B cell (primary cell): ENCODE measurements at regions not wholly inside any gene's neighbourhood (a gene's known extent, or its start where the extent isn't known, plus 50 kb on each side); places are given as distances from the start of the nearest gene placed in this dataset.

Source experiments
- ATAC-seq: fragments of 200-7000 bp; cut with Tn5 transposase; one replicate; pipeline ENCODE4 v1.10.0; 2021; ENCODE audit warnings: low read depth, mild to moderate bottlenecking, moderate number of reproducible peaks, moderate library complexity
- CTCF ChIA-PET: fragments of 350-600 bp; sonication (Branson Sonifier 250); formaldehyde crosslinking; loops from one replicate; lab custom pipeline; 2021; ENCODE audit warnings: antibody characterized with exemption, inconsistent platforms; lab: Charles Lee
- POLR2A ChIA-PET: fragments of 350-600 bp; sonication (Branson Sonifier 250); formaldehyde crosslinking; loops from one replicate; lab custom pipeline; 2021; ENCODE audit warnings: antibody characterized with exemption; lab: Charles Lee
- DNase-seq: peaks from one replicate; pipeline ENCODE4 v3.0.0; 2013
- H2AFZ ChIP-seq: 2 replicates; pipeline ENCODE4 v1.6.1; 2012; ENCODE audit warnings: mild to moderate bottlenecking, low read depth, low read length; ENCODE audit not compliant: insufficient read depth, poor library complexity, severe bottlenecking
- H3K27ac ChIP-seq, 2 donors: 1 replicate in 1 of 2; 2 replicates in 1 of 2; pipeline ENCODE4 v1.5.1; 2012 to 2013; ENCODE audit warnings: low read length in 2 of 2, mild to moderate bottlenecking in 2 of 2, moderate library complexity in 1 of 2
- H3K27me3 ChIP-seq, 4 experiments: fragments of 200-600 bp in 1 of 4; sonication (generic) in 1 of 4; replicated peaks in 1 of 4; 1 replicate in 2 of 4; 2 replicates in 2 of 4; pipeline versions ENCODE4 v1.6.1 to v1.7.0; 2013 to 2016; ENCODE audit warnings: low read length in 3 of 4, mild to moderate bottlenecking in 2 of 4, mixed read lengths in 1 of 4, moderate library complexity in 1 of 4; ENCODE audit not compliant: insufficient read depth in 4 of 4, control insufficient read depth in 3 of 4; ENCODE audit errors: control extremely low read depth in 1 of 4
- H3K36me3 ChIP-seq, 2 experiments: replicated peaks in 1 of 2; 1 replicate in 1 of 2; 2 replicates in 1 of 2; pipeline versions ENCODE4 v1.6.1 to v1.7.1; 2013; ENCODE audit warnings: low read length in 1 of 2; ENCODE audit not compliant: insufficient read depth in 2 of 2, control insufficient read depth in 1 of 2; ENCODE audit errors: control extremely low read depth in 1 of 2, extremely low read depth in 1 of 2
- H3K4me1 ChIP-seq, 2 donors: fragments of 200-600 bp in 1 of 2; sonication (generic) in 1 of 2; 1 replicate in 1 of 2; 2 replicates in 1 of 2; pipeline versions ENCODE4 v1.5.1 to v1.6.1; 2013 to 2017; ENCODE audit warnings: low read length in 2 of 2; ENCODE audit not compliant: control insufficient read depth in 2 of 2, insufficient read depth in 2 of 2
- H3K4me2 ChIP-seq: replicated peaks from 2 replicates; pipeline ENCODE3; 2012; ENCODE audit warnings: mild to moderate bottlenecking, low read depth, low read length; ENCODE audit not compliant: poor library complexity, severe bottlenecking
- H3K4me3 ChIP-seq, 5 experiments: fragments of 200-600 bp in 1 of 5; sonication (generic) in 1 of 5; 1 replicate in 3 of 5; 2 replicates in 2 of 5; pipeline versions ENCODE4 v1.5.1 to v1.7.0; 2011 to 2016; ENCODE audit warnings: low read length in 4 of 5, mild to moderate bottlenecking in 4 of 5, low read depth in 2 of 5, control low read depth in 1 of 5, moderate library complexity in 1 of 5; ENCODE audit not compliant: insufficient read depth in 1 of 5; ENCODE audit errors: control extremely low read depth in 1 of 5, extremely low read depth in 1 of 5
- H3K79me2 ChIP-seq: fragments of 200-600 bp; sonication (generic); one replicate; pipeline ENCODE4 v1.6.0; 2016; ENCODE audit warnings: low read length; ENCODE audit not compliant: control insufficient read depth, insufficient read depth
- H3K9ac ChIP-seq: fragments of 200-600 bp; sonication (generic); 2 replicates; pipeline ENCODE4 v1.6.1; 2017; ENCODE audit warnings: mild to moderate bottlenecking, low read length, moderate library complexity
- H3K9me3 ChIP-seq, 3 donors: one replicate each; pipeline versions ENCODE4 v1.6.1 to v1.7.1; 2013; ENCODE audit warnings: low read length in 2 of 3; ENCODE audit not compliant: control insufficient read depth in 2 of 3, insufficient read depth in 1 of 3; ENCODE audit errors: control extremely low read depth in 1 of 3
- H4K20me1 ChIP-seq: 2 replicates; pipeline ENCODE4 v1.6.0; 2012; ENCODE audit warnings: mild to moderate bottlenecking, low read length; ENCODE audit not compliant: insufficient read depth, control insufficient read depth, poor library complexity, severe bottlenecking
- H3K27ac Mint-ChIP-seq: one replicate; pipeline ENCODE4 v1.8.0; 2021; ENCODE audit warnings: mixed read lengths
- H3K27me3 Mint-ChIP-seq: one replicate; pipeline ENCODE4 v1.8.0; 2021; ENCODE audit warnings: mixed read lengths
- H3K4me1 Mint-ChIP-seq: one replicate; pipeline ENCODE4 v1.8.0; 2021; ENCODE audit warnings: mixed read lengths
- H3K4me3 Mint-ChIP-seq: one replicate; pipeline ENCODE4 v1.8.0; 2021; ENCODE audit warnings: mixed read lengths
- H3K9me3 Mint-ChIP-seq: one replicate; pipeline ENCODE4 v1.8.0; 2022; ENCODE audit warnings: mixed read lengths; ENCODE audit not compliant: insufficient read depth
- CTCF ChIP-seq: fragments of 200-600 bp; IDR thresholded peaks from one replicate; pipeline ENCODE4 v1.8.0; 2022; ENCODE audit warnings: antibody characterized with exemption, mild to moderate bottlenecking
- EZH2 ChIP-seq: IDR thresholded peaks from 2 replicates; pipeline ENCODE4 v1.6.1; 2012; ENCODE audit warnings: borderline replicate concordance, low read depth, mild to moderate bottlenecking, moderate library complexity, low read length; ENCODE audit not compliant: insufficient read depth, poor library complexity, severe bottlenecking
- WGBS: methylation state at CpG from one replicate; pipeline ENCODE4 v1.1.5; 2013; ENCODE audit warnings: missing lambda C conversion rate; ENCODE audit not compliant: insufficient coverage; 5-methylcytosine and 5-hydroxymethylcytosine counted together
- intact Hi-C: fragments of 100-400 bp; cut with micrococcal nuclease; formaldehyde crosslinking; loops from one replicate; pipeline ENCODE4 v1.10.0; 2022

DNA sequence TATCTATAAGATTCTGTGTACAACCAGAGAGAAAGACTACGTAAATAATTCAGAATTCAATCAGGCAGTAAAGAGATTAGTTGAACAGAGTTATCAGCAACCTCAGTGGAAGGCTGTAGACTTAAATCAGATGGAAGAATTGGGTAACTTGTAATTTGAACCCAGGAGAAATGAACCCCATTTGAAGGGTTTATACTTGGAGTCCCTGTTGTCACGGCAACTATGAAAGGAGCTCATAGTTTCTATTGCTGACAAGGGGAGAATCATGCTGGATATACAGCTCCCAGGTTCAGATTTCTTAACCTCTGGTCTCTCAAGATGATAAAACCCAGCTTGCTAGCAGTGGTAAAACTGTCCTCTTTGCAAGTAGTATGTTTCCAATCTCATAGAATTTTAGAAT, 54.4 kb upstream of the BMP4 start:
- no peaks in the 10 kb centered on the region for H4K20me1 ChIP-seq
- DNase-seq (no peak), ATAC-seq (no peak)
- no peaks in the 10 kb centered on the region for H3K4me1 Mint-ChIP-seq
- H3K4me1 ChIP-seq: no peaks in the 10 kb centered on the region
- POLR2A ChIA-PET: no interaction called here
- no peaks in the 10 kb centered on the region for H3K79me2 ChIP-seq
- no peaks in the 10 kb centered on the region for H3K36me3 ChIP-seq
- no peak overlapping the region for H3K4me3 ChIP-seq
- no peaks in the 10 kb centered on the region for H3K9me3 ChIP-seq
- no peak overlapping the region for H3K27ac ChIP-seq
- no peak overlapping the region for H2AFZ ChIP-seq
- peaks cover 2% of the 10 kb centered on the region for H3K9me3 Mint-ChIP-seq
- no peak overlapping the region for H3K9ac ChIP-seq
- intact Hi-C loops: no loop called here
- H3K27me3 ChIP-seq: peaks cover 0 to 2% (median 0%) of the 10 kb centered on the region in 4 experiments
- CTCF ChIA-PET: no interaction called here
- 94% methylated on average over 2 of the region's 2 CpGs for WGBS
- no peak overlapping the region for H3K27ac Mint-ChIP-seq
- H3K4me3 Mint-ChIP-seq: no peak overlapping the region
- TF ChIP-seq CTCF: no peak
- TF ChIP-seq EZH2: no peak
- peaks cover 5% of the 10 kb centered on the region for H3K27me3 Mint-ChIP-seq
- H3K4me2 ChIP-seq: no peak overlapping the region

DNA sequence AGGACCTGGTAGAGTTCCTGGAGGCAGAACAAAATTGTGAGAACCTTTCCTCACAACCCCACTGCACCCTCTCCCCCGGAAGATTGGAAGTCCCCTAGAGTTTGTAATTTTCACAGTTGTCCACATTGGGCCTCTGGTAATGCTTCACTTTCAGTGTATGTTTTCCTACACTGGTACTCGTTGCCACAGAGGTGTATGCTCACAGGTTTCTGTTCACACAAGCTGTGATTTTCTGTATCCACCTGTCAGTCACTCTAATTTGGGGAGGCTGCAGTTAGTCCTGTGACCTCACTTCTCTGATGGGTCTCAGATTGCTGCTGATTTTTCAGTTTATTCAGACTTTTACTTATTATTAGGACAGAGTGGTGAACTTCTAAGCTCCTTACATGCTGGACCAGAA, 66.4 kb upstream of the BMP4 start:
- Histone ChIP-seq H4K20me1 (no peaks in the 10 kb centered on the region), H3K4me3 (no peak overlapping the region), H3K9ac (no peak overlapping the region), H3K27me3 (no peaks in the 10 kb centered on the region), H3K9me3 (no peaks in the 10 kb centered on the region), H3K36me3 (no peaks in the 10 kb centered on the region), H3K79me2 (no peaks in the 10 kb centered on the region), H2AFZ (no peak overlapping the region), H3K4me1 (no peaks in the 10 kb centered on the region), H3K27ac (no peak overlapping the region), H3K4me2 (no peak overlapping the region)
- Mint-ChIP-seq H3K27ac (no peak overlapping the region), H3K9me3 (peaks cover 3% of the 10 kb centered on the region), H3K27me3 (no peaks in the 10 kb centered on the region), H3K4me3 (no peak overlapping the region), H3K4me1 (no peaks in the 10 kb centered on the region)
- POLR2A ChIA-PET: no interaction called here
- CTCF ChIA-PET: no interaction called here
- intact Hi-C loops: no loop called here
- 92% methylated on average over 2 of the region's 2 CpGs for WGBS
- DNase-seq (no peak), ATAC-seq (no peak)
- TF ChIP-seq EZH2 (no peak), CTCF (no peak)
